ENCODE measurements at regions not wholly inside any gene's neighbourhood (a gene's known extent, or its start where the extent isn't known, plus 50 kb on each side); places are given as distances from the start of the nearest gene placed in this dataset.

GRCh38 chr11:113634940-113635575 is 71.0 kb downstream of the TMPRSS5 start:
- DNase-seq (ENCODE audit: low spot score), result no peak

- no peak for DNase-seq (ENCODE audit: low spot score)
These were observed 73.1 kb downstream of the TMPRSS5 start for GRCh38 chr11:113632981-113633380.

- no peak for DNase-seq (ENCODE audit: low spot score)
These were observed 76.5 kb downstream of the TMPRSS5 start for GRCh38 chr11:113629562-113629961.

- DNase-seq (ENCODE audit: low spot score), result no peak
These were observed 77.2 kb downstream of the TMPRSS5 start for GRCh38 chr11:113628912-113629311.

- no peak for DNase-seq (ENCODE audit: low spot score)
These were observed 78.2 kb downstream of the TMPRSS5 start for GRCh38 chr11:113627946-113628345.

- DNase-seq (ENCODE audit: low spot score), result no peak
These were observed 78.8 kb downstream of the TMPRSS5 start for GRCh38 chr11:113627297-113627696.

GRCh38 chr11:113626736-113627135 is 79.4 kb downstream of the TMPRSS5 start:
- DNase-seq (ENCODE audit: low spot score), result no peak

GRCh38 chr11:113623114-113623513 is 83.0 kb downstream of the TMPRSS5 start:
- DNase-seq (ENCODE audit: low spot score), result no peak

- no peak for DNase-seq (ENCODE audit: low spot score)
These were observed 87.7 kb downstream of the TMPRSS5 start for GRCh38 chr11:113618360-113618759.

- no peak for DNase-seq (ENCODE audit: low spot score)
These were observed 90.3 kb downstream of the TMPRSS5 start for GRCh38 chr11:113615773-113616172.

- DNase-seq (ENCODE audit: low spot score), result no peak
These were observed 91.0 kb downstream of the TMPRSS5 start for GRCh38 chr11:113615098-113615497.

- no peak for DNase-seq (ENCODE audit: low spot score)
These were observed 92.0 kb downstream of the TMPRSS5 start for GRCh38 chr11:113614097-113614496.

- DNase-seq (ENCODE audit: low spot score), result no peak
These were observed 92.5 kb downstream of the TMPRSS5 start for GRCh38 chr11:113613619-113614018.

GRCh38 chr11:113604186-113604585 is 101.9 kb downstream of the TMPRSS5 start:
- no peak for DNase-seq (ENCODE audit: low spot score)

GRCh38 chr11:113603277-113604059 is 102.6 kb downstream of the TMPRSS5 start:
- no peak for DNase-seq (ENCODE audit: low spot score)

- no peak for DNase-seq (ENCODE audit: low spot score)
These were observed 103.6 kb downstream of the TMPRSS5 start for GRCh38 chr11:113602483-113602882.

GRCh38 chr11:113596658-113597057 is 109.5 kb downstream of the TMPRSS5 start:
- no peak for DNase-seq (ENCODE audit: low spot score)

- DNase-seq (ENCODE audit: low spot score), result no peak
These were observed 110.1 kb downstream of the TMPRSS5 start for GRCh38 chr11:113595810-113596594.

GRCh38 chr11:113593698-113594308 is 112.3 kb downstream of the TMPRSS5 start:
- DNase-seq (ENCODE audit: low spot score), result no peak

- no peak for DNase-seq (ENCODE audit: low spot score)
These were observed 115.0 kb downstream of the TMPRSS5 start for GRCh38 chr11:113591117-113591516.

GRCh38 chr11:113587308-113587739 is 112.1 kb upstream of the DRD2 start:
- DNase-seq (ENCODE audit: low spot score), result peak; percentile 33

GRCh38 chr11:113584371-113584770 is 109.2 kb upstream of the DRD2 start:
- no peak for DNase-seq (ENCODE audit: low spot score)

Measured in hematopoietic multipotent progenitor cell treated with erythropoietin and hydrocortisone succinate and interleukin-3 and kit ligand, for 17 days (in vitro differentiated cells).